HEK293 (cell line): ENCODE measurements at regions not wholly inside any gene's neighbourhood (a gene's known extent, or its start where the extent isn't known, plus 50 kb on each side); places are given as distances from the start of the nearest gene placed in this dataset.

Experiments
- CTCF ChIA-PET: fragments of 350-600 bp; formaldehyde crosslinking; extraction: SDS; loops from one replicate; lab custom pipeline; 2021; ENCODE audit warnings: antibody characterized with exemption; lab: Yijun Ruan, JAX
- POLR2A ChIA-PET: fragments of 300-600 bp; formaldehyde crosslinking; extraction: SDS; loops from one replicate; lab custom pipeline; 2020; ENCODE audit warnings: antibody characterized with exemption, inconsistent platforms; lab: Yijun Ruan, JAX
- H3K27ac ChIP-seq: fragments of 200-500 bp; sonication (Bioruptor generic); 2 replicates; pipeline ENCODE4 v1.5.1; 2014; ENCODE audit warnings: low read depth, low read length, control low read depth, inconsistent platforms; ENCODE audit errors: extremely low read depth
- H3K36me3 ChIP-seq, 2 experiments: fragments of 200-500 bp in 1 of 2; sonication (Bioruptor generic) in 1 of 2; 1 replicate in 1 of 2; 2 replicates in 1 of 2; pipeline ENCODE4 v1.5.1; 2014 to 2017; ENCODE audit warnings: inconsistent platforms in 2 of 2, low read length in 2 of 2; ENCODE audit not compliant: control insufficient read depth in 2 of 2, insufficient read depth in 1 of 2
- H3K4me1 ChIP-seq: fragments of 200-500 bp; sonication (Bioruptor generic); 2 replicates; pipeline ENCODE4 v1.5.1; 2014; ENCODE audit warnings: mild to moderate bottlenecking, low read length, inconsistent platforms; ENCODE audit not compliant: control insufficient read depth, insufficient read depth
- H3K4me3 ChIP-seq: 2 replicates; pipeline ENCODE4 v1.5.1; 2011; ENCODE audit warnings: low read depth, mild to moderate bottlenecking, control low read depth, low read length, moderate library complexity
- H3K9me3 ChIP-seq: fragments of 200-500 bp; sonication (Bioruptor generic); 2 replicates; pipeline ENCODE4 v1.5.1; 2014; ENCODE audit warnings: low read depth, low read length, inconsistent platforms; ENCODE audit not compliant: control insufficient read depth, insufficient read depth
- SETDB1 ChIP-seq: IDR thresholded peaks from one replicate; pipeline ENCODE4 v1.6.1; 2017; ENCODE audit warnings: mild to moderate bottlenecking, low read length, moderate library complexity, mixed read lengths; ENCODE audit not compliant: insufficient read length
- YY1 ChIP-seq: fragments of 450-650 bp; formaldehyde crosslinking; IDR thresholded peaks from 2 replicates; pipeline ENCODE4 v1.5.1; 2018; ENCODE audit warnings: missing biosample characterization, missing genetic modification characterization
- ZBTB7A ChIP-seq: fragments of 450-650 bp; formaldehyde crosslinking; IDR thresholded peaks from 2 replicates; pipeline ENCODE4 v1.5.1; 2016; ENCODE audit warnings: low read depth, missing biosample characterization, missing genetic modification characterization
- ZFP69B ChIP-seq: fragments of 450-650 bp; formaldehyde crosslinking; IDR thresholded peaks from 2 replicates; pipeline ENCODE4 v1.5.1; 2016; ENCODE audit warnings: missing biosample characterization, missing genetic modification characterization
- ZNF10 ChIP-seq: fragments of 450-650 bp; formaldehyde crosslinking; IDR thresholded peaks from 2 replicates; pipeline ENCODE4 v1.5.1; 2017; ENCODE audit warnings: missing biosample characterization, missing genetic modification characterization
- ZNF121 ChIP-seq: fragments of 450-650 bp; formaldehyde crosslinking; IDR thresholded peaks from 2 replicates; pipeline ENCODE4 v1.5.1; 2016; ENCODE audit warnings: missing biosample characterization, missing genetic modification characterization
- ZNF155 ChIP-seq: fragments of 450-650 bp; formaldehyde crosslinking; IDR thresholded peaks from 2 replicates; pipeline ENCODE4 v1.5.1; 2016; ENCODE audit warnings: missing biosample characterization, missing genetic modification characterization
- ZNF19 ChIP-seq: fragments of 450-650 bp; formaldehyde crosslinking; IDR thresholded peaks from 2 replicates; pipeline ENCODE4; 2016; ENCODE audit warnings: missing biosample characterization, missing genetic modification characterization, low read depth
- ZNF266 ChIP-seq: fragments of 450-650 bp; formaldehyde crosslinking; IDR thresholded peaks from 2 replicates; pipeline ENCODE4 v1.5.1; 2016; ENCODE audit warnings: missing biosample characterization, missing genetic modification characterization, low read depth
- ZNF311 ChIP-seq: fragments of 450-650 bp; formaldehyde crosslinking; IDR thresholded peaks from 2 replicates; pipeline ENCODE4 v1.5.1; 2017; ENCODE audit warnings: missing biosample characterization, missing genetic modification characterization, borderline replicate concordance
- ZNF335 ChIP-seq: fragments of 450-650 bp; formaldehyde crosslinking; conservative IDR thresholded peaks from 2 replicates; pipeline ENCODE4 v1.5.1; 2016; ENCODE audit warnings: missing biosample characterization, missing genetic modification characterization
- ZNF488 ChIP-seq: fragments of 450-650 bp; formaldehyde crosslinking; IDR thresholded peaks from 2 replicates; pipeline ENCODE4 v1.5.1; 2016; ENCODE audit warnings: missing biosample characterization, missing genetic modification characterization
- ZNF514 ChIP-seq: fragments of 450-650 bp; formaldehyde crosslinking; IDR thresholded peaks from 2 replicates; pipeline ENCODE4 v1.5.1; 2016; ENCODE audit warnings: missing biosample characterization, missing genetic modification characterization
- ZNF600 ChIP-seq: fragments of 450-650 bp; formaldehyde crosslinking; IDR thresholded peaks from 2 replicates; pipeline ENCODE4 v1.5.1; 2016; ENCODE audit warnings: missing biosample characterization, missing genetic modification characterization
- ZNF747 ChIP-seq: fragments of 450-650 bp; formaldehyde crosslinking; IDR thresholded peaks from 2 replicates; pipeline ENCODE4 v1.5.1; 2016; ENCODE audit warnings: missing biosample characterization, missing genetic modification characterization
- ZXDB ChIP-seq: fragments of 450-650 bp; formaldehyde crosslinking; IDR thresholded peaks from 2 replicates; pipeline ENCODE4 v1.5.1; 2016; ENCODE audit warnings: missing biosample characterization, missing genetic modification characterization
- TF ChIP-seq, protein P1 (sequence below): fragments of 450-650 bp; formaldehyde crosslinking; IDR thresholded peaks from 2 replicates; pipeline ENCODE4 v1.5.1; 2016; ENCODE audit warnings: missing biosample characterization, missing genetic modification characterization
- TF ChIP-seq, protein P2 (sequence below): fragments of 450-650 bp; formaldehyde crosslinking; IDR thresholded peaks from 2 replicates; pipeline ENCODE4 v1.5.1; 2016; ENCODE audit warnings: missing biosample characterization, missing genetic modification characterization, low read depth
- TF ChIP-seq, protein P3 (sequence below): fragments of 450-650 bp; formaldehyde crosslinking; IDR thresholded peaks from 2 replicates; pipeline ENCODE4 v1.5.1; 2017; ENCODE audit warnings: missing biosample characterization, missing genetic modification characterization

GRCh38 chr20:37584238-37584807 lies 56.6 kb upstream of the BLCAP start (continued):
- TF ChIP-seq, protein P1, sequence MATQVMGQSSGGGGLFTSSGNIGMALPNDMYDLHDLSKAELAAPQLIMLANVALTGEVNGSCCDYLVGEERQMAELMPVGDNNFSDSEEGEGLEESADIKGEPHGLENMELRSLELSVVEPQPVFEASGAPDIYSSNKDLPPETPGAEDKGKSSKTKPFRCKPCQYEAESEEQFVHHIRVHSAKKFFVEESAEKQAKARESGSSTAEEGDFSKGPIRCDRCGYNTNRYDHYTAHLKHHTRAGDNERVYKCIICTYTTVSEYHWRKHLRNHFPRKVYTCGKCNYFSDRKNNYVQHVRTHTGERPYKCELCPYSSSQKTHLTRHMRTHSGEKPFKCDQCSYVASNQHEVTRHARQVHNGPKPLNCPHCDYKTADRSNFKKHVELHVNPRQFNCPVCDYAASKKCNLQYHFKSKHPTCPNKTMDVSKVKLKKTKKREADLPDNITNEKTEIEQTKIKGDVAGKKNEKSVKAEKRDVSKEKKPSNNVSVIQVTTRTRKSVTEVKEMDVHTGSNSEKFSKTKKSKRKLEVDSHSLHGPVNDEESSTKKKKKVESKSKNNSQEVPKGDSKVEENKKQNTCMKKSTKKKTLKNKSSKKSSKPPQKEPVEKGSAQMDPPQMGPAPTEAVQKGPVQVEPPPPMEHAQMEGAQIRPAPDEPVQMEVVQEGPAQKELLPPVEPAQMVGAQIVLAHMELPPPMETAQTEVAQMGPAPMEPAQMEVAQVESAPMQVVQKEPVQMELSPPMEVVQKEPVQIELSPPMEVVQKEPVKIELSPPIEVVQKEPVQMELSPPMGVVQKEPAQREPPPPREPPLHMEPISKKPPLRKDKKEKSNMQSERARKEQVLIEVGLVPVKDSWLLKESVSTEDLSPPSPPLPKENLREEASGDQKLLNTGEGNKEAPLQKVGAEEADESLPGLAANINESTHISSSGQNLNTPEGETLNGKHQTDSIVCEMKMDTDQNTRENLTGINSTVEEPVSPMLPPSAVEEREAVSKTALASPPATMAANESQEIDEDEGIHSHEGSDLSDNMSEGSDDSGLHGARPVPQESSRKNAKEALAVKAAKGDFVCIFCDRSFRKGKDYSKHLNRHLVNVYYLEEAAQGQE (tag by site-specific recombination) = no peak
- TF ChIP-seq YY1 (tag by site-specific recombination) (no peak), ZNF19 (no peak)

DNA sequence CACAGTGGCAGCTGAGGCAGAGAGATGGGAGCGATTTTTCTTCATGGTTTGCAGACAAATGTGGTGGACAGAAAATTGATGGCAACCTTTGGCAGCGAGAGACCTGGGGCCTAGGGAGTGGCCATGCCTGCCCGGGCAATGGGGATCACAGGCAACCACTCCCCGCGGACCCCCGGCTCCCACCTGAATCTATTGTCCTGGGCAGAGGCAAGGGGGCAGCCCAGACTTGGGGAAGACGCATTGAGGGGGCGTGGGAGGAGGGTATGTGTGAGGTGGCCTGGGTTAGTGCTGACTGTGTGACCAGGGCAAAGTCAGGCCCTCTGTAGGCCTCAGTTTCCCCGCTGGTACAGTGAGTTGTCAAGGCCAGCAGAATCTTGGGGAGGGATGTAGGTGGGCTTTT lies 53.6 kb upstream of the BLCAP start:
- TF ChIP-seq ZNF488 (no peak), ZFP69B (tag by site-specific recombination) (no peak), ZNF10 (no peak)
- Histone ChIP-seq H3K27ac (no peak overlapping the region), H3K4me1 (no peaks in the 10 kb centered on the region), H3K36me3 (no peaks in the 10 kb centered on the region), H3K9me3 (no peaks in the 10 kb centered on the region), H3K4me3 (no peak overlapping the region)
- CTCF ChIA-PET = interaction anchor here (1.1 kb wide), 1 partner anchor 17 kb away, joined by 4 read pairs; no protein-coding TSS in a partner anchor
- POLR2A ChIA-PET = no interaction called here

DNA sequence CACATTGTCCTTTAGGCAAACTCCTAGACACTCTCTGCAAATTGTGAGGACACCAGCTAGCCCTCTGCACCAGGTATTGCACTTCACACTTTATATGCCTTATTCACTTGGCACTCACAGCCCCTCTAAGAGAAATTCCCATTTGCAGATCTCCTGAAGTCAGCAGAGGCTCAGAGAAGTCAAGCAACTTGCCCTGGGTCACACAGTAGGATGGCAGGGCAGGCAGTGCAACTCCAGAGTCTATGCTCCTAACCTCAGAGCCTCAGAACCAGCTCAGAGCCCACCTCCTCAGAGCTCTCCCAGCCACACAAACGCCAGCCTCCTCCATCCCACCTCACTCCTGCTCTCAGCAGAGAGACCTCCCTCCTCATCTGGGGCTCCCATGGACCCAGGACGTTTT lies 52.4 kb upstream of the BLCAP start:
- Histone ChIP-seq H3K9me3 (no peaks in the 10 kb centered on the region), H3K4me3 (no peak overlapping the region), H3K36me3 (no peaks in the 10 kb centered on the region), H3K4me1 (no peaks in the 10 kb centered on the region), H3K27ac (no peak overlapping the region)
- no peak for TF ChIP-seq ZNF121 (tag by site-specific recombination)
- POLR2A ChIA-PET = no interaction called here
- CTCF ChIA-PET = interaction anchor here (0.7 to 1.4 kb wide), 2 partner anchors 641 to 645 kb away, joined by 3 to 4 read pairs; no protein-coding TSS in a partner anchor

- no peak overlapping the region for H3K27ac ChIP-seq
- CTCF ChIA-PET = interaction anchor here (0.7 to 1.4 kb wide), 2 partner anchors 642 to 646 kb away, joined by 3 to 4 read pairs; no protein-coding TSS in a partner anchor
- POLR2A ChIA-PET = no interaction called here
- no peak for TF ChIP-seq ZNF155
- TF ChIP-seq SETDB1 = no peak
- no peak for TF ChIP-seq ZNF600
- TF ChIP-seq, protein P2, sequence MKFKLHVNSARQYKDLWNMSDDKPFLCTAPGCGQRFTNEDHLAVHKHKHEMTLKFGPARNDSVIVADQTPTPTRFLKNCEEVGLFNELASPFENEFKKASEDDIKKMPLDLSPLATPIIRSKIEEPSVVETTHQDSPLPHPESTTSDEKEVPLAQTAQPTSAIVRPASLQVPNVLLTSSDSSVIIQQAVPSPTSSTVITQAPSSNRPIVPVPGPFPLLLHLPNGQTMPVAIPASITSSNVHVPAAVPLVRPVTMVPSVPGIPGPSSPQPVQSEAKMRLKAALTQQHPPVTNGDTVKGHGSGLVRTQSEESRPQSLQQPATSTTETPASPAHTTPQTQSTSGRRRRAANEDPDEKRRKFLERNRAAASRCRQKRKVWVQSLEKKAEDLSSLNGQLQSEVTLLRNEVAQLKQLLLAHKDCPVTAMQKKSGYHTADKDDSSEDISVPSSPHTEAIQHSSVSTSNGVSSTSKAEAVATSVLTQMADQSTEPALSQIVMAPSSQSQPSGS = no peak
- no peak for TF ChIP-seq ZNF335
- TF ChIP-seq, protein P3, sequence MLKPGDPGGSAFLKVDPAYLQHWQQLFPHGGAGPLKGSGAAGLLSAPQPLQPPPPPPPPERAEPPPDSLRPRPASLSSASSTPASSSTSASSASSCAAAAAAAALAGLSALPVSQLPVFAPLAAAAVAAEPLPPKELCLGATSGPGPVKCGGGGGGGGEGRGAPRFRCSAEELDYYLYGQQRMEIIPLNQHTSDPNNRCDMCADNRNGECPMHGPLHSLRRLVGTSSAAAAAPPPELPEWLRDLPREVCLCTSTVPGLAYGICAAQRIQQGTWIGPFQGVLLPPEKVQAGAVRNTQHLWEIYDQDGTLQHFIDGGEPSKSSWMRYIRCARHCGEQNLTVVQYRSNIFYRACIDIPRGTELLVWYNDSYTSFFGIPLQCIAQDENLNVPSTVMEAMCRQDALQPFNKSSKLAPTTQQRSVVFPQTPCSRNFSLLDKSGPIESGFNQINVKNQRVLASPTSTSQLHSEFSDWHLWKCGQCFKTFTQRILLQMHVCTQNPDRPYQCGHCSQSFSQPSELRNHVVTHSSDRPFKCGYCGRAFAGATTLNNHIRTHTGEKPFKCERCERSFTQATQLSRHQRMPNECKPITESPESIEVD (tag by site-specific recombination) = no peak
- TF ChIP-seq ZBTB7A (tag by site-specific recombination) = no peak
- no peak for TF ChIP-seq ZNF266
- TF ChIP-seq ZNF514 (tag by site-specific recombination) = no peak
- no peak for TF ChIP-seq ZNF747 (tag by site-specific recombination)
- no peak for TF ChIP-seq ZXDB (tag by site-specific recombination)
- TF ChIP-seq ZNF311 (tag by site-specific recombination) = no peak
- TF ChIP-seq, all 188 proteins: peak for 0
- Histone ChIP-seq H3K4me1 (no peaks in the 10 kb centered on the region), H3K36me3 (no peaks in the 10 kb centered on the region), H3K9me3 (no peaks in the 10 kb centered on the region), H3K4me3 (no peak overlapping the region)
Measured at GRCh38 chr20:37579106-37579505, 51.4 kb upstream of the BLCAP start.
